AG10803 (cell line): ENCODE measurements at regions not wholly inside any gene's neighbourhood (a gene's known extent, or its start where the extent isn't known, plus 50 kb on each side); places are given as distances from the start of the nearest gene placed in this dataset.

Experiments used
- DNase-seq: peaks from one replicate; pipeline ENCODE4 v3.0.0; 2010; ENCODE audit warnings: low read depth
- H3K4me3 ChIP-seq: 2 replicates; pipeline ENCODE4 v1.5.1; 2011; ENCODE audit warnings: mild to moderate bottlenecking, low read length, control low read depth
- CTCF ChIP-seq: conservative IDR thresholded peaks from 2 replicates; pipeline ENCODE4 v1.5.1; 2011; ENCODE audit warnings: mild to moderate bottlenecking, low read length, control low read depth, inconsistent platforms

GRCh38 chr13:111502957-111503356 is 182.5 kb downstream of the TEX29 start:
- H3K4me3 ChIP-seq = no peak overlapping the region
- TF ChIP-seq CTCF = no peak
- DNase-seq = no peak

GRCh38 chr13:111503376-111503775 is 182.9 kb downstream of the TEX29 start:
- TF ChIP-seq CTCF = no peak
- DNase-seq = no peak

GRCh38 chr13:111503905-111504695 is 183.7 kb downstream of the TEX29 start:
- H3K4me3 ChIP-seq = no peak overlapping the region
- DNase-seq = no peak
- no peak for TF ChIP-seq CTCF

More at GRCh38 chr13:111503376-111503775, 182.9 kb downstream of the TEX29 start:
- no peak overlapping the region for H3K4me3 ChIP-seq

- no peak for DNase-seq
- TF ChIP-seq CTCF = no peak
These were observed 184.8 kb downstream of the TEX29 start for GRCh38 chr13:111505175-111505777.

GRCh38 chr13:111506125-111506524 is 185.7 kb downstream of the TEX29 start:
- DNase-seq = no peak
- no peak for TF ChIP-seq CTCF
- H3K4me3 ChIP-seq = no peak overlapping the region

More at GRCh38 chr13:111505175-111505777, 184.8 kb downstream of the TEX29 start:
- no peak overlapping the region for H3K4me3 ChIP-seq

GRCh38 chr13:111506621-111507020 is 186.2 kb downstream of the TEX29 start:
- H3K4me3 ChIP-seq = no peak overlapping the region
- no peak for DNase-seq
- TF ChIP-seq CTCF = no peak
